Upper lobe of left lung (tissue), 6 donors: ENCODE measurements at regions not wholly inside any gene's neighbourhood (a gene's known extent, or its start where the extent isn't known, plus 50 kb on each side); places are given as distances from the start of the nearest gene placed in this dataset.

Experiments
- ATAC-seq, 2 donors: fragments of 200-7000 bp; cut with Tn5 transposase; one replicate each; pipeline ENCODE4 v1.9.1; 2022; ENCODE audit warnings: mild to moderate bottlenecking in 2 of 2, moderate library complexity in 2 of 2; ENCODE audit not compliant: low FRiP score in 2 of 2
- DNase-seq, 2 donors: peaks; one replicate each; pipeline ENCODE4 v3.0.0-alpha.2; 2019 to 2020
- H3K27ac ChIP-seq, 4 donors: fragments of 200-600 bp; sonication (generic); one replicate each; pipeline ENCODE4 v1.5.1; 2016 to 2019
- H3K27me3 ChIP-seq, 4 donors: fragments of 200-600 bp; sonication (generic); one replicate each; pipeline ENCODE4 v1.5.1; 2017 to 2019
- H3K36me3 ChIP-seq, 4 donors: fragments of 200-600 bp; sonication (generic); one replicate each; pipeline ENCODE4 v1.5.1; 2016 to 2019
- H3K4me1 ChIP-seq, 4 donors: fragments of 200-600 bp; sonication (generic); one replicate each; pipeline ENCODE4 v1.5.1; 2018 to 2019
- H3K4me3 ChIP-seq, 4 donors: fragments of 200-600 bp; sonication (generic); one replicate each; pipeline ENCODE4 v1.5.1; 2017 to 2019; ENCODE audit warnings: mild to moderate bottlenecking in 2 of 4, moderate library complexity in 1 of 4
- H3K9me3 ChIP-seq, 4 donors: fragments of 200-600 bp; sonication (generic); one replicate each; pipeline ENCODE4 v1.5.1; 2018 to 2019
- CTCF ChIP-seq, 6 experiments: fragments of 450-650 bp in 4 of 6; fragments of 200-600 bp in 2 of 6; sonication (generic) in 2 of 6; IDR thresholded peaks; one replicate each; pipeline ENCODE4 v1.5.1; 2016 to 2019; ENCODE audit warnings: antibody characterized with exemption in 6 of 6
- EP300 ChIP-seq, 4 donors: sonication (generic); formaldehyde crosslinking; IDR thresholded peaks; one replicate each; pipeline ENCODE4 v1.5.1; 2017; ENCODE audit warnings: antibody characterized with exemption in 4 of 4, control low read depth in 2 of 4
- POLR2A ChIP-seq, 4 donors: fragments of 450-650 bp; IDR thresholded peaks; one replicate each; pipeline ENCODE4 v1.5.1; 2016 to 2017; ENCODE audit warnings: antibody characterized with exemption in 4 of 4, mild to moderate bottlenecking in 2 of 4
- POLR2AphosphoS5 ChIP-seq, 2 donors: sonication (generic); formaldehyde crosslinking; IDR thresholded peaks; one replicate each; pipeline ENCODE4 v1.5.1; 2017; ENCODE audit warnings: antibody characterized with exemption in 2 of 2
- WGBS, 2 donors: methylation state at CpG; one replicate each; pipeline ENCODE4 v1.1.5; 2017 to 2018; 5-methylcytosine and 5-hydroxymethylcytosine counted together
- donor health status: DM: no; HTN: no; CAD: no; lungs with moderate emphysema.
- donor health status: DM: no; HTN: yes; CAD: no; lungs with severe emphysema.

- DNase-seq (no peak), ATAC-seq (no peak)
- Histone ChIP-seq H3K36me3 (no peaks in the 10 kb centered on the region), H3K4me3 (no peak overlapping the region), H3K4me1 (no peaks in the 10 kb centered on the region), H3K27ac (no peak overlapping the region), H3K9me3 (no peaks in the 10 kb centered on the region), H3K27me3 (no peaks in the 10 kb centered on the region)
- no peak for TF ChIP-seq POLR2AphosphoS5 (IDR thresholded peaks at IDR 0.05)
- WGBS, 2 donors = 94 to 95% methylated on average over 8 of the region's 8 CpGs
These were observed 407.3 kb upstream of the CDH20 start for GRCh38 chr18:60925892-60926291.

GRCh38 chr18:60929966-60930365 is 403.3 kb upstream of the CDH20 start:
- H3K9me3 ChIP-seq = no peaks in the 10 kb centered on the region
- 71 to 81% methylated on average over 3 of the region's 3 CpGs for WGBS, 2 donors
- no peak for ATAC-seq
- no peaks in the 10 kb centered on the region for H3K36me3 ChIP-seq
- DNase-seq = no peak
- H3K27ac ChIP-seq = no peak overlapping the region
- H3K4me1 ChIP-seq = no peaks in the 10 kb centered on the region
- H3K4me3 ChIP-seq = no peak overlapping the region
- no peak for TF ChIP-seq CTCF (IDR thresholded peaks at IDR 0.05)
- no peak for TF ChIP-seq EP300 (IDR thresholded peaks at IDR 0.05)
- no peak for TF ChIP-seq POLR2AphosphoS5 (IDR thresholded peaks at IDR 0.05)
- no peak for TF ChIP-seq POLR2A (IDR thresholded peaks at IDR 0.05)
- H3K27me3 ChIP-seq = no peaks in the 10 kb centered on the region

GRCh38 chr18:60935041-60935910 is 398.0 kb upstream of the CDH20 start:
- no peak overlapping the region for H3K4me3 ChIP-seq
- no peaks in the 10 kb centered on the region for H3K36me3 ChIP-seq
- no peak overlapping the region for H3K27ac ChIP-seq
- no peaks in the 10 kb centered on the region for H3K4me1 ChIP-seq
- no peak for TF ChIP-seq POLR2A (IDR thresholded peaks at IDR 0.05)
- H3K9me3 ChIP-seq = no peaks in the 10 kb centered on the region
- WGBS, 2 donors = 68 to 78% methylated on average over 5 of the region's 5 CpGs
- no peaks in the 10 kb centered on the region for H3K27me3 ChIP-seq
- DNase-seq = no peak
- no peak for ATAC-seq

GRCh38 chr18:60936101-60936500 is 397.1 kb upstream of the CDH20 start:
- DNase-seq (no peak), ATAC-seq (no peak)
- no peaks in the 10 kb centered on the region for H3K36me3 ChIP-seq
- TF ChIP-seq POLR2A (IDR thresholded peaks at IDR 0.05) = no peak
- TF ChIP-seq CTCF (IDR thresholded peaks at IDR 0.05) = no peak
- TF ChIP-seq POLR2AphosphoS5 (IDR thresholded peaks at IDR 0.05) = no peak
- no peak for TF ChIP-seq EP300 (IDR thresholded peaks at IDR 0.05)
- no peaks in the 10 kb centered on the region for H3K27me3 ChIP-seq
- no peak overlapping the region for H3K27ac ChIP-seq
- no peak overlapping the region for H3K4me3 ChIP-seq
- no peaks in the 10 kb centered on the region for H3K9me3 ChIP-seq
- no peaks in the 10 kb centered on the region for H3K4me1 ChIP-seq

- TF ChIP-seq POLR2A (IDR thresholded peaks at IDR 0.05) (no peak), CTCF (IDR thresholded peaks at IDR 0.05) (no peak), POLR2AphosphoS5 (IDR thresholded peaks at IDR 0.05) (no peak), EP300 (IDR thresholded peaks at IDR 0.05) (no peak)
- DNase-seq (no peak), ATAC-seq (no peak)
- Histone ChIP-seq H3K9me3 (no peaks in the 10 kb centered on the region), H3K27ac (no peak overlapping the region), H3K4me3 (no peak overlapping the region), H3K27me3 (no peaks in the 10 kb centered on the region), H3K36me3 (no peaks in the 10 kb centered on the region), H3K4me1 (peaks cover 0 to 4% (median 0%) of the 10 kb centered on the region in 4 donors)
- WGBS, 2 donors = 79 to 86% methylated on average over 6 of the region's 6 CpGs
These were observed 389.9 kb upstream of the CDH20 start for GRCh38 chr18:60943297-60943696.

- Histone ChIP-seq H3K27ac (no peak overlapping the region), H3K4me3 (no peak overlapping the region), H3K36me3 (no peaks in the 10 kb centered on the region), H3K27me3 (no peaks in the 10 kb centered on the region), H3K4me1 (peaks cover 0 to 1% (median 0%) of the 10 kb centered on the region in 4 donors), H3K9me3 (no peaks in the 10 kb centered on the region)
- no peak for ATAC-seq
- WGBS, 2 donors = 42% methylated on average over 2 of the region's 2 CpGs
- TF ChIP-seq POLR2AphosphoS5 (IDR thresholded peaks at IDR 0.05) (no peak), CTCF (IDR thresholded peaks at IDR 0.05) (no peak)
- no peak for DNase-seq
These were observed 382.6 kb upstream of the CDH20 start for GRCh38 chr18:60950634-60951033.
